HCT116 (cell line): ENCODE measurements at regions not wholly inside any gene's neighbourhood (a gene's known extent, or its start where the extent isn't known, plus 50 kb on each side); places are given as distances from the start of the nearest gene placed in this dataset.

Experiments used
- ATAC-seq: fragments of 200-7000 bp; cut with Tn5 transposase; 2 replicates; pipeline ENCODE4 v1.9.1; 2020; ENCODE audit warnings: mild to moderate bottlenecking, moderate library complexity
- BruUV-seq: library from RNA; stranded (reverse); fragments of 400-500 nt; replicated peaks from 2 replicates; lab custom pipeline; 2021; lab: Mats Ljungman, UMichigan
- CTCF ChIA-PET: fragments of 300-600 bp; sonication (Branson Sonifier 250); formaldehyde crosslinking; loops from one replicate; lab custom pipeline; 2021; ENCODE audit warnings: antibody characterized with exemption; lab: Charles Lee
- POLR2A ChIA-PET: fragments of 300-600, 350-600 bp; sonication (Branson Sonifier 250); formaldehyde crosslinking; loops from one replicate; lab custom pipeline; 2021; ENCODE audit warnings: antibody characterized with exemption; lab: Charles Lee
- RAD21 ChIA-PET, 2 experiments: fragments of 300-600 bp; sonication (Branson Sonifier 250); formaldehyde crosslinking; loops; one replicate each; lab custom pipeline; 2023; ENCODE audit warnings: low total read pairs in 2 of 2; ENCODE audit not compliant: uncharacterized antibody in 2 of 2, unreplicated experiment in 2 of 2, low non-redundant PET in 1 of 2; lab: Charles Lee
- DNase-seq: peaks from one replicate; pipeline ENCODE4 v3.0.0-alpha.2; 2010; ENCODE audit warnings: low read depth, low spot score
- H2AFZ ChIP-seq: fragments of 200-600 bp; shearing (Covaris generic), sonication (generic); 2 replicates; pipeline ENCODE4 v1.6.1; 2017; ENCODE audit warnings: low read depth, mixed run types, mixed read lengths, antibody characterized with exemption, low read length; ENCODE audit not compliant: poor library complexity, severe bottlenecking
- H3K27ac ChIP-seq: 2 replicates; pipeline ENCODE4 v1.5.1; 2012; ENCODE audit warnings: low read depth, low read length
- H3K27me3 ChIP-seq: fragments of 200-600 bp; sonication (generic); 2 replicates; pipeline ENCODE4 v1.6.1; 2016; ENCODE audit warnings: mixed run types, low read length, mixed read lengths; ENCODE audit not compliant: insufficient read depth
- H3K36me3 ChIP-seq, 2 experiments: fragments of 200-500 bp in 1 of 2; fragments of 200-600 bp in 1 of 2; sonication (Bioruptor generic) in 1 of 2; sonication (generic) in 1 of 2; 2 replicates each; pipeline versions ENCODE4 v1.5.1 to v1.6.1; 2014 to 2016; ENCODE audit warnings: low read length in 2 of 2, inconsistent platforms in 1 of 2, mixed read lengths in 1 of 2, mixed run types in 1 of 2; ENCODE audit not compliant: insufficient read depth in 2 of 2, control insufficient read depth in 1 of 2
- H3K4me1 ChIP-seq, 2 experiments: fragments of 200-600 bp in 1 of 2; sonication (generic) in 1 of 2; 2 replicates each; pipeline versions ENCODE4 v1.5.1 to v1.6.1; 2012 to 2017; ENCODE audit warnings: low read length in 2 of 2, inconsistent platforms in 1 of 2, mild to moderate bottlenecking in 1 of 2, mixed read lengths in 1 of 2, mixed run types in 1 of 2, moderate library complexity in 1 of 2; ENCODE audit not compliant: insufficient read depth in 2 of 2, control insufficient read depth in 1 of 2
- H3K4me2 ChIP-seq: fragments of 200-600 bp; sonication (generic); 2 replicates; pipeline ENCODE4 v1.6.1; 2017; ENCODE audit warnings: mixed run types, low read length, mixed read lengths
- H3K4me3 ChIP-seq, 2 experiments: fragments of 200-600 bp in 1 of 2; sonication (generic) in 1 of 2; replicated peaks in 1 of 2; 2 replicates each; pipeline ENCODE4 v1.5.1; 2011 to 2016; ENCODE audit warnings: low read length in 2 of 2, control low read depth in 1 of 2, low read depth in 1 of 2, mild to moderate bottlenecking in 1 of 2, mixed read lengths in 1 of 2, mixed run types in 1 of 2
- H3K79me2 ChIP-seq: fragments of 200-600 bp; sonication (generic); 2 replicates; pipeline ENCODE4 v1.6.1; 2017; ENCODE audit warnings: mild to moderate bottlenecking, mixed run types, low read length, moderate library complexity, mixed read lengths; ENCODE audit not compliant: insufficient read depth
- H3K9ac ChIP-seq: fragments of 200-600 bp; sonication (generic); 2 replicates; pipeline ENCODE4 v1.6.1; 2016; ENCODE audit warnings: low read length, mixed read lengths
- H3K9me2 ChIP-seq: fragments of 200-600 bp; sonication (generic), shearing (Covaris generic); 2 replicates; pipeline ENCODE4 v1.6.1; 2017; ENCODE audit warnings: mixed run types, mild to moderate bottlenecking, moderate library complexity; ENCODE audit not compliant: insufficient read depth
- H3K9me3 ChIP-seq, 2 experiments: fragments of 200-500 bp in 1 of 2; fragments of 200-600 bp in 1 of 2; sonication (Bioruptor generic) in 1 of 2; sonication (generic) in 1 of 2; 2 replicates each; pipeline ENCODE4 v1.6.1; 2014 to 2017; ENCODE audit warnings: low read length in 2 of 2, mixed read lengths in 2 of 2, inconsistent platforms in 1 of 2, low read depth in 1 of 2, mild to moderate bottlenecking in 1 of 2, mixed run types in 1 of 2, moderate library complexity in 1 of 2; ENCODE audit not compliant: control insufficient read depth in 1 of 2, insufficient read depth in 1 of 2
- H4K20me1 ChIP-seq: fragments of 200-600 bp; sonication (generic), shearing (Covaris generic); 2 replicates; pipeline ENCODE4 v1.6.1; 2017; ENCODE audit warnings: mixed run types, mild to moderate bottlenecking, moderate library complexity; ENCODE audit not compliant: insufficient read depth
- ATF3 ChIP-seq: IDR thresholded peaks from 2 replicates; pipeline ENCODE4 v1.6.1; 2012
- CBX3 ChIP-seq: IDR thresholded peaks from 2 replicates; pipeline ENCODE4 v1.6.1; 2012; ENCODE audit warnings: low read depth
- CEBPB ChIP-seq: IDR thresholded peaks from 2 replicates; pipeline ENCODE4 v1.6.1; 2012; ENCODE audit warnings: low read depth
- CTCF ChIP-seq, 3 experiments: fragments of 200-600 bp in 1 of 3; sonication (generic) in 1 of 3; IDR thresholded peaks in 2 of 3; conservative IDR thresholded peaks in 1 of 3; 2 replicates each; pipeline ENCODE4 v1.5.1; 2012 to 2017; ENCODE audit warnings: low read depth in 2 of 3, low read length in 2 of 3, antibody characterized with exemption in 1 of 3, borderline replicate concordance in 1 of 3, control low read depth in 1 of 3, mild to moderate bottlenecking in 1 of 3, mixed read lengths in 1 of 3, mixed run types in 1 of 3, moderate library complexity in 1 of 3; ENCODE audit not compliant: insufficient read depth in 1 of 3
- EGR1 ChIP-seq: IDR thresholded peaks from 2 replicates; pipeline ENCODE4 v1.6.1; 2012; ENCODE audit warnings: low read depth
- ELF1 ChIP-seq: IDR thresholded peaks from 2 replicates; pipeline ENCODE4 v1.6.1; 2012; ENCODE audit warnings: low read depth, borderline replicate concordance
- EZH2 ChIP-seq: fragments of 200-600 bp; sonication (generic); IDR thresholded peaks from 2 replicates; pipeline ENCODE4 v1.6.1; 2017; ENCODE audit warnings: antibody characterized with exemption, mixed run types
- EZH2phosphoT487 ChIP-seq: fragments of 200-600 bp; IDR thresholded peaks from 2 replicates; pipeline ENCODE4 v1.6.1; 2018; ENCODE audit warnings: antibody characterized with exemption, borderline replicate concordance
- JUND ChIP-seq: IDR thresholded peaks from 2 replicates; pipeline ENCODE4 v1.6.1; 2012
- MAX ChIP-seq: IDR thresholded peaks from 2 replicates; pipeline ENCODE4 v1.6.1; 2012
- POLR2AphosphoS5 ChIP-seq: IDR thresholded peaks from 2 replicates; pipeline ENCODE4 v1.6.1; 2011; ENCODE audit warnings: mild to moderate bottlenecking, low read depth, low read length, moderate library complexity
- RAD21 ChIP-seq: IDR thresholded peaks from 2 replicates; pipeline ENCODE4 v1.6.1; 2012; ENCODE audit warnings: low read depth, mild to moderate bottlenecking
- SP1 ChIP-seq: IDR thresholded peaks from 2 replicates; pipeline ENCODE4 v1.6.1; 2012; ENCODE audit warnings: low read depth
- SRF ChIP-seq: IDR thresholded peaks from 2 replicates; pipeline ENCODE4 v1.6.1; 2012; ENCODE audit warnings: low read depth
- TCF7L2 ChIP-seq: IDR thresholded peaks from 2 replicates; pipeline ENCODE4 v1.7.0; 2011; ENCODE audit warnings: borderline replicate concordance, inconsistent platforms; ENCODE audit not compliant: insufficient read depth, insufficient read length; ENCODE audit errors: extremely low read depth
- YY1 ChIP-seq: IDR thresholded peaks from 2 replicates; pipeline ENCODE4 v1.6.1; 2011; ENCODE audit warnings: low read length, low read depth, moderate library complexity, mild to moderate bottlenecking; ENCODE audit not compliant: insufficient replicate concordance; ENCODE audit errors: extremely low read depth
- ZBTB33 ChIP-seq: IDR thresholded peaks from 2 replicates; pipeline ENCODE4 v1.6.1; 2011; ENCODE audit warnings: mild to moderate bottlenecking, low read length, moderate library complexity; ENCODE audit not compliant: insufficient replicate concordance; ENCODE audit errors: extremely low read depth
- ZNF274 ChIP-seq: fragments of 200-500 bp; sonication (Bioruptor generic); IDR thresholded peaks from 2 replicates; pipeline ENCODE4 v1.6.1; 2014; ENCODE audit warnings: mild to moderate bottlenecking, low read depth, low read length, inconsistent platforms
- intact Hi-C: fragments of 100-400 bp; cut with micrococcal nuclease; formaldehyde crosslinking; loops from 2 replicates; pipeline ENCODE4 v1.10.0; 2022

GRCh38 chr5:6260846-6261245 is 117.5 kb downstream of the MED10 start:
- ATAC-seq: no peak
- H3K36me3 ChIP-seq: no peaks in the 10 kb centered on the region
- H3K9me3 ChIP-seq: no peaks in the 10 kb centered on the region
- H3K9me2 ChIP-seq: no peaks in the 10 kb centered on the region
- H2AFZ ChIP-seq: no peak overlapping the region
- no peaks in the 10 kb centered on the region for H4K20me1 ChIP-seq
- DNase-seq: no peak
- no peak overlapping the region for H3K9ac ChIP-seq
- intact Hi-C loops: no loop called here
- ChIA-PET RAD21 (no interaction called here), POLR2A (no interaction called here), CTCF (no interaction called here)
- TF ChIP-seq EGR1 (no peak), SP1 (no peak), ATF3 (no peak), RAD21 (no peak), ZBTB33 (no peak), JUND (no peak), YY1 (no peak), EZH2 (no peak), CEBPB (no peak), MAX (no peak), SRF (no peak), ZNF274 (no peak), TCF7L2 (no peak), EZH2phosphoT487 (no peak), CBX3 (no peak), CTCF (IDR thresholded peaks at IDR 0.05 in 2 of 3, conservative IDR thresholded peaks at IDR 0.05 in 1 of 3; ENCODE audit: borderline replicate concordance in 1 of 3, insufficient read depth in 1 of 3, low read depth in 2 of 3, low read length in 2 of 3) (no peak), POLR2AphosphoS5 (no peak), ELF1 (no peak)
- no peak overlapping the region for H3K4me3 ChIP-seq
- no TSS peak for BruUV-seq
- no peaks in the 10 kb centered on the region for H3K4me1 ChIP-seq
- peaks cover 7% of the 10 kb centered on the region for H3K27me3 ChIP-seq
- H3K27ac ChIP-seq: no peak overlapping the region
- H3K4me2 ChIP-seq: no peak overlapping the region
- no peaks in the 10 kb centered on the region for H3K79me2 ChIP-seq
